Esophagus squamous epithelium (tissue), 5 donors: ENCODE measurements at regions not wholly inside any gene's neighbourhood (a gene's known extent, or its start where the extent isn't known, plus 50 kb on each side); places are given as distances from the start of the nearest gene placed in this dataset.
A peak's percentile ranks its signal among the peaks of the same experiment; 100 is the strongest.

Source experiments
- DNase-seq: peaks from one replicate; lab custom pipeline; 2025; lab: John Stamatoyannopoulos, UW
- H3K27ac ChIP-seq, 4 donors: fragments of 200-600 bp; sonication (generic); one replicate each; pipeline ENCODE4 v1.5.1; 2016 to 2019; ENCODE audit warnings: mild to moderate bottlenecking in 1 of 4
- H3K27me3 ChIP-seq, 4 donors: fragments of 200-600 bp; sonication (generic); 1 replicate in 3 of 4; 2 replicates in 1 of 4; pipeline versions ENCODE4 v1.5.1 to v1.6.0; 2017 to 2021; ENCODE audit warnings: antibody characterized with exemption in 1 of 4
- H3K36me3 ChIP-seq, 3 donors: fragments of 200-600 bp; sonication (generic); one replicate each; pipeline ENCODE4 v1.5.1; 2016 to 2019
- H3K4me1 ChIP-seq, 3 donors: fragments of 200-600 bp; sonication (generic); one replicate each; pipeline ENCODE4 v1.5.1; 2017 to 2019
- H3K4me3 ChIP-seq, 4 donors: fragments of 200-600 bp; sonication (generic); 1 replicate in 3 of 4; 2 replicates in 1 of 4; pipeline ENCODE4 v1.5.1; 2016 to 2019; ENCODE audit warnings: mild to moderate bottlenecking in 2 of 4, moderate library complexity in 1 of 4
- H3K9me3 ChIP-seq, 3 donors: fragments of 200-600 bp; sonication (generic); one replicate each; pipeline ENCODE4 v1.5.1; 2016 to 2019
- POLR2A ChIP-seq, 4 donors: fragments of 450-650 bp; IDR thresholded peaks; one replicate each; pipeline ENCODE4 v1.6.1; 2017; ENCODE audit warnings: antibody characterized with exemption in 4 of 4, mild to moderate bottlenecking in 4 of 4, moderate library complexity in 3 of 4
- WGBS, 2 donors: methylation state at CpG; one replicate each; pipeline ENCODE4 v1.1.5; 2018; 5-methylcytosine and 5-hydroxymethylcytosine counted together
- intact Hi-C: fragments of 100-400 bp; cut with DNase I; formaldehyde crosslinking; loops from one replicate; pipeline ENCODE4 v1.15.0; 2022
- TF ChIP-seq, protein P1 (sequence below), 6 experiments: fragments of 450-650 bp in 4 of 6; fragments of 200-600 bp in 2 of 6; sonication (generic) in 2 of 6; IDR thresholded peaks; one replicate each; pipeline ENCODE4 v1.5.1; 2016 to 2019; ENCODE audit warnings: antibody characterized with exemption in 6 of 6, mild to moderate bottlenecking in 4 of 6, moderate library complexity in 4 of 6
- donor health status: DM: yes; HTN: yes; CAD: no.

GRCh38 chr3:18071833-18072232 is 329.4 kb upstream of the TBC1D5 start:
- DNase-seq = no peak
- intact Hi-C loops = no loop called here
- no peaks in the 10 kb centered on the region for H3K36me3 ChIP-seq
- no peak overlapping the region for H3K4me3 ChIP-seq
- H3K27me3 ChIP-seq = peaks cover 0 to 3% (median 0%) of the 10 kb centered on the region in 4 donors
- H3K27ac ChIP-seq = no peak overlapping the region
- peaks cover 0 to 10% (median 0%) of the 10 kb centered on the region in 3 donors for H3K4me1 ChIP-seq
- TF ChIP-seq POLR2A (IDR thresholded peaks at IDR 0.05) = no peak
- TF ChIP-seq, protein P1, sequence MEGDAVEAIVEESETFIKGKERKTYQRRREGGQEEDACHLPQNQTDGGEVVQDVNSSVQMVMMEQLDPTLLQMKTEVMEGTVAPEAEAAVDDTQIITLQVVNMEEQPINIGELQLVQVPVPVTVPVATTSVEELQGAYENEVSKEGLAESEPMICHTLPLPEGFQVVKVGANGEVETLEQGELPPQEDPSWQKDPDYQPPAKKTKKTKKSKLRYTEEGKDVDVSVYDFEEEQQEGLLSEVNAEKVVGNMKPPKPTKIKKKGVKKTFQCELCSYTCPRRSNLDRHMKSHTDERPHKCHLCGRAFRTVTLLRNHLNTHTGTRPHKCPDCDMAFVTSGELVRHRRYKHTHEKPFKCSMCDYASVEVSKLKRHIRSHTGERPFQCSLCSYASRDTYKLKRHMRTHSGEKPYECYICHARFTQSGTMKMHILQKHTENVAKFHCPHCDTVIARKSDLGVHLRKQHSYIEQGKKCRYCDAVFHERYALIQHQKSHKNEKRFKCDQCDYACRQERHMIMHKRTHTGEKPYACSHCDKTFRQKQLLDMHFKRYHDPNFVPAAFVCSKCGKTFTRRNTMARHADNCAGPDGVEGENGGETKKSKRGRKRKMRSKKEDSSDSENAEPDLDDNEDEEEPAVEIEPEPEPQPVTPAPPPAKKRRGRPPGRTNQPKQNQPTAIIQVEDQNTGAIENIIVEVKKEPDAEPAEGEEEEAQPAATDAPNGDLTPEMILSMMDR (IDR thresholded peaks at IDR 0.05) = no peak
- H3K9me3 ChIP-seq = no peaks in the 10 kb centered on the region

- Histone ChIP-seq H3K9me3 (no peaks in the 10 kb centered on the region), H3K27me3 (peaks cover 0 to 3% (median 0%) of the 10 kb centered on the region in 4 donors), H3K4me1 (peaks cover 0 to 16% (median 3%) of the 10 kb centered on the region in 3 donors), H3K36me3 (no peaks in the 10 kb centered on the region), H3K4me3 (no peak overlapping the region), H3K27ac (no peak overlapping the region)
- intact Hi-C loops = no loop called here
- WGBS, 2 donors = 69 to 73% methylated on average over 1 of the region's 1 CpG
- no peak for DNase-seq
- TF ChIP-seq, protein P1 (IDR thresholded peaks at IDR 0.05) = no peak
- TF ChIP-seq POLR2A (IDR thresholded peaks at IDR 0.05) = no peak
These were observed 328.5 kb upstream of the TBC1D5 start for GRCh38 chr3:18070944-18071343.

DNA sequence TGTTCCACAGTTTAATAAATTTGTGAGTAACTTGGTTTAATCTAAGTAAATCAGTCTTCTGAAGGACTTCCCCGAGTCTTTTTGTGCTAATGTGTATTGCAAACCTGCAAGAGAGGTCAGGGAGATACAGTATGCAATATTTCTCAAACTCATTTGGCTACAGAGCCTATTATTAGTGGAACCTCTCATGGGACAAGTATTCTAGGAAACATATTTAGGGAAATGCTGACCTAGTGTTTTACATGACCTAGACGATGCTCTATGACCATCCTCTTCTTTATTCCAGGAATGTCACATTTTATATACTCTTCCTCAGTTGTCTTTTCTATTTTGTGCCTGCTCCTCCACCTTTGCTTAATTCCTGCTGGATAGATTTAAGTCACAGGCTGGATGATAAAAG is 327.8 kb upstream of the TBC1D5 start:
- H3K4me1 ChIP-seq = peaks cover 0 to 16% (median 3%) of the 10 kb centered on the region in 3 donors
- H3K27me3 ChIP-seq = no peaks in the 10 kb centered on the region
- DNase-seq = no peak
- H3K27ac ChIP-seq = no peak overlapping the region
- H3K36me3 ChIP-seq = no peaks in the 10 kb centered on the region
- no peak overlapping the region for H3K4me3 ChIP-seq
- intact Hi-C loops = no loop called here
- H3K9me3 ChIP-seq = no peaks in the 10 kb centered on the region
- no peak for TF ChIP-seq POLR2A (IDR thresholded peaks at IDR 0.05)
- TF ChIP-seq, protein P1 (IDR thresholded peaks at IDR 0.05) = no peak
- 73% methylated on average over 2 of the region's 2 CpGs for WGBS, 2 donors

GRCh38 chr3:18069568-18069967 is 327.1 kb upstream of the TBC1D5 start:
- intact Hi-C loops = no loop called here
- TF ChIP-seq, protein P1 (IDR thresholded peaks at IDR 0.05) = no peak
- no peak for TF ChIP-seq POLR2A (IDR thresholded peaks at IDR 0.05)
- no peak for DNase-seq
- Histone ChIP-seq H3K4me3 (no peak overlapping the region), H3K27ac (no peak overlapping the region), H3K27me3 (no peaks in the 10 kb centered on the region), H3K36me3 (no peaks in the 10 kb centered on the region), H3K9me3 (no peaks in the 10 kb centered on the region), H3K4me1 (peaks cover 0 to 18% (median 3%) of the 10 kb centered on the region in 3 donors)
- 94 to 95% methylated on average over 1 of the region's 1 CpG for WGBS, 2 donors

DNA sequence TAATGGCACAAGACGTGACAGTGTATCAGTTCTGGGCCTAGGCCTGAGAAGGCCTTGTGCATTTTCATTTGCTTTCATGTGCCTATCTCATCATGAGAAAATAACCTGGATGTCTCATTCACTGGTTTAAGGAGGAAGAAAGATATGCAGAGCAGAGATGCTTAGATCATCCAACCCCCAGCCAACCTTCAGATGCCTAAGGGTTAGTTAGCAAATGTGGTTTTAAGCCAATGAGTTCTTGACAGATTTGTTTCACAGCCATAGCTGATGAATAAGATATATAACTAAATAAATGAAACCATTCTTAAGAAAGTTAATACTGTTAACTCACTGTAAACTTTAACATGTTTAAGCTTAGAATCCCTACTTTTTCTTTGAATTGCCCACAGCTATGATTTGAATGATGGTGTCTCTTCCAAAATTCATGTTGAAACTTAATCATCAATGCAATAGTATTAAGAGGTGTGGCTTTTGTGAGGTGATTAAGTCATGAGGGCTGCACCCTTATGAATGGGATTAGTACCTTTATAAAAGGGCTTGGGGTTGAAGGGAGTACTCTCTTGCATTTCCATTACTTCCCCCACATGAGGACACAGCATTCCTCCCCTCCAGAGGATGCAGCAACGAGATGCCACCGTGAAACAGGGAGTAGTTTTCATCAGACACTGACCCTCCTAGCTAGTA is 324.6 kb upstream of the TBC1D5 start:
- TF ChIP-seq POLR2A (IDR thresholded peaks at IDR 0.05) = no peak
- TF ChIP-seq, protein P1 (IDR thresholded peaks at IDR 0.05) = no peak
- Histone ChIP-seq H3K27ac (peak overlapping the region in 2 of 4 donors; percentile 18 to 40), H3K36me3 (no peaks in the 10 kb centered on the region), H3K9me3 (peaks cover 0 to 4% (median 0%) of the 10 kb centered on the region in 3 donors), H3K27me3 (no peaks in the 10 kb centered on the region), H3K4me3 (no peak overlapping the region), H3K4me1 (peaks cover 0 to 31% (median 3%) of the 10 kb centered on the region in 3 donors)
- 31 to 51% methylated on average over 3 of the region's 3 CpGs for WGBS, 2 donors
- intact Hi-C loops = no loop called here
- DNase-seq = no peak
